ENCODE measurements at regions not wholly inside any gene's neighbourhood (a gene's known extent, or its start where the extent isn't known, plus 50 kb on each side); places are given as distances from the start of the nearest gene placed in this dataset.

DNA sequence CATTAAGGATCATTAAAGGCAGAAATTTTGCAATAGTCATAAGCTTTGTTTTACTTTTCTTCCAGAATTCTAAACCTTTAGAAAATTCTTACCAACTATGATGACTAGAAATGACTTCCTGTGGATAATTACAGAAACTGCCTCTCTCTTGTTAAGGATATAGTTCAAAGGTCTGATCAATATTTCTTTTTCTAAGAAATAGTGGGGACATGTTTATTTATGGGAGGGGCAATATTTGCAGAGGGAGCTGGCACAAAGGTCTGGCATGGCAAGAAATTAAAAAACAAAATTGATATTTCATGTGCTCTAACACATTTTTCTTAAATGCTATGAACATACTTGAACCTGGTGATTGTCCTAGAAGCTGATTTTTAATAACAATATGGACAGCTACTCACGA, 448.9 kb downstream of the KCTD8 start:
- no peak for DNase-seq

- DNase-seq: no peak
These were observed 446.2 kb downstream of the KCTD8 start for GRCh38 chr4:44002368-44002767.

DNA sequence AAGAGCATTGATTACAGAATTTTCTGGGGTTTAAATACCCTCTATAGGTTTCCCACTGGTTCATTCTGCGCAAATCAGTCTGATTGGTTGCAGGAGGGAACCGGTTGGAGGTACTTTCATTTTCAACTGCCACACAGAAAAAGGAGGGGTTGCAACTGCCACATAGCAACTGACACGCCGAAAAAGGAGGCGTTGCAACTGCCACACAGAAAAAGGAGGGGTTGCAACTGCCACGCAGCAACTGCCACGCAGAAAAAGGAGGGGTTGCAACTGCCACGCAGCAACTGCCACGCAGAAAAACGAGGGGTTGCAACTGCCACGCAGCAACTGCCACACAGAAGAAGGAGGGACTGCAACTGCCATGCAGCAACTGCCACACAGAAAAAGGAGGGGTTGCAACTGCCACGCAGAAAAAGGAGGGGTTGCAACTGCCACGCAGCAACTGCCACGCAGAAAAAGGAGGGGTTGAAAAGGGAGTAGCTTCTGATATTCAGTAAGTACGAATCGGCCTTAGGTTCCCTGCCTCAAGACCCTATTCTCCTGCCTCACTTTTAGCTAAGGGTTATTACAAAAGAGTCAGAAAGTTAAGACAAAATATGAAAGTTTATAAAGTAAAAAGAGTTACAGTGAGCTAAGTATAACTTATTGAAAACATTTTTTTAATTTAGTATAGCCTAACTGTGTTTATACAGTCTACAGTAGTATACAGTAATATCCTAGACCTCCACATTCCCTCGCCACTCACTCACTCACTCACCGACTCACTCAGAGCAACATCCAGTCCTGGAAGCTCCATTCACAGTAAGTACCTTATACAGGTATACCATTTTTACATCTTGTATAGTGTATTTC, 431.8 kb downstream of the KCTD8 start:
- DNase-seq: no peak

GRCh38 chr4:44017422-44017739, 431.2 kb downstream of the KCTD8 start:
- DNase-seq: no peak

DNA sequence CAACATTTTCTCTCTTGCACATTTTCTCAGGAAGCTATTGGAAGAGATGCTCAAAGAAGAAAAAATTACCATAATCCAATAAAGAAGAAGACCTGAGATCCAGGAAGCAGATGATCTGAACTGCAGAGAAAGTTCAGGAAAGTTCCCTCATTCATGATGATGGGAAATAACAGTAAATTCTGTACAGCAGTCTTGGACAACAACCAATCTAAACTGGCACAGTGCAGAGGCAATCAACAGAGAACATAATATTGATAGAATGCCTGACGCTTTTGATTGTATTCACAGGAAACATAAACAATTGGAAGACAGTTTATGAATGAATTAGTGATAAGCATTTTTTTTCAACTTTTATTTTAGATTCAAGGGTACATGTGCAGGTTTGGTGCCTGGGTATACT, 428.9 kb downstream of the KCTD8 start:
- no peak for DNase-seq

GRCh38 chr4:44025376-44026020, 423.1 kb downstream of the KCTD8 start:
- DNase-seq: no peak

DNA sequence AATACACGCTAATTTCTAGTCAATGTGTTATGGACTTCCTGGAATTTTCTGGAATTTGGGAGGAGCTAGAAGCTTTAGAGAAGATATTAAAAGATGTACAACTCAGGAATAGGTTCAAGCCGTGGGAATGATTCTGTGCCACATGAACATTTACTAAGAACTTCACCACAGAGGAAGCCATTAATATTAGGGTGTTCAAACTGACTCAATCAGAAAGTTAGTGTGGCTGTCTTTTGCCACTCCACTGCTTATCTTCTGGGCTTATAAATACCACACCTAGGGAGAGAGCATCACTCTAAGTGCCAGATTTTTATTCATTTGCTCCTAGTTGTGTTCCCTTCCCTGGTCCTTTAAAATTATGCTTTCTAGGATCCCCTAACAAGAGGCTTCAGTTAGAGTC, 409.8 kb downstream of the KCTD8 start:
- DNase-seq: no peak

DNA sequence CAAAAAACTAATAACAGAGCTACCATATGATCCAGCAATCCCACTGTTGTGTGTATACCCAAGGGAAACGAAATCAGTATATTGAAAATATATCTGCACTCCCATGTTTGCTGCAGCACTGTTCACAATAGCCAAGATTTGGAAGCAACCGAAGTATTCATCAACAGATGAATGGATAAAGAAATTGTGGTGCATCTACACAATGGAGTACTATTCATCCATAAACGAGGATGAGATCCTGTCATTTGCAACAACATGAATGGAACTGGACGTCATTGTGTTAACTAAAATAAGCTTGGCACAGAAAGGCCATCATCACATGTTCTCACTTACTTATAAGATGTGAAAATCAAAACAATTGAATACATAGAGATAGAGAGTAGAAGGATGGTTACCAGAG, 402.1 kb downstream of the KCTD8 start:
- no peak for DNase-seq

GRCh38 chr4:44056721-44057151, 391.9 kb downstream of the KCTD8 start:
- no peak for DNase-seq

- no peak for DNase-seq
These were observed 377.8 kb downstream of the KCTD8 start for GRCh38 chr4:44070843-44071242.

- no peak for DNase-seq
These were observed 376.4 kb downstream of the KCTD8 start for GRCh38 chr4:44071959-44072955.

- no peak for DNase-seq
These were observed 361.9 kb downstream of the KCTD8 start for GRCh38 chr4:44086753-44087152.

DNA sequence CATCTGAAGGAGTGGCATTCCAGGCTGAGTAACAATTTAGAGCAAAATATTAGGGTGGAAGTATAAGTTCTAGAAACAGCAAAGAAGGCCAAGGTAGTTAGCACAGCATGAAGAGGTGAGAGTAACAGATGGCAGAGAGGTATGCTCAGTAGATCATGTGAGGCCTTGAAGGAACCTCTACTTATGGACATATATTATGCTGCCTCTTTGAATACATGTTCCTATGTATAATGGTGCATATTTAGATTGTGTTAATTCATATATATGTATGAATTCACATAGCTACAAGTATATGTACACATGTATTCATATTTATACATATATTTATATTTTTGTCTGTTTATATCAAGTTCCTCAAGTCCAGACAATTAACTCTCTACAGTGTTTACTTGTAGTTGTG, 355.2 kb downstream of the KCTD8 start:
- no peak for DNase-seq

- no peak for DNase-seq
These were observed 349.6 kb downstream of the KCTD8 start for GRCh38 chr4:44098973-44099372.

DNA sequence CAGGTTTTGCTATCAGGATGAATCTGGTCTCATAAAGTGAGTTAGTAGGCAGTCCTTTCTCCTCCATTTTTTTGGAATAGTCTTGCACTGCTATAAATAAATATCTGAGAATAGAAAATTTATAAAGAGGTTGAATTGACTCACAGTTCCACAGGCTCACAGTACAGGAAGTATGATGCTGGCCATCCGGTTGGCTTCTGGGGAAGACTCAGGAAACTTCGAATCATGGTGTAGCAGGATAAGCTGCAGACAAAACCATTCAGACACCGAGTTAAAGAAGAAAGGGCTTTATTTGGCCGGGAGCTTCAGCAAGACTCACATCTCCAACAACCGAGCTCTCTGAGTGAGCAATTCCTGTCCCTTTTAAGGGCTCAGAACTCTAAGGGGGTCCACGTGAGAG, 348.2 kb downstream of the KCTD8 start:
- no peak for DNase-seq

DNA sequence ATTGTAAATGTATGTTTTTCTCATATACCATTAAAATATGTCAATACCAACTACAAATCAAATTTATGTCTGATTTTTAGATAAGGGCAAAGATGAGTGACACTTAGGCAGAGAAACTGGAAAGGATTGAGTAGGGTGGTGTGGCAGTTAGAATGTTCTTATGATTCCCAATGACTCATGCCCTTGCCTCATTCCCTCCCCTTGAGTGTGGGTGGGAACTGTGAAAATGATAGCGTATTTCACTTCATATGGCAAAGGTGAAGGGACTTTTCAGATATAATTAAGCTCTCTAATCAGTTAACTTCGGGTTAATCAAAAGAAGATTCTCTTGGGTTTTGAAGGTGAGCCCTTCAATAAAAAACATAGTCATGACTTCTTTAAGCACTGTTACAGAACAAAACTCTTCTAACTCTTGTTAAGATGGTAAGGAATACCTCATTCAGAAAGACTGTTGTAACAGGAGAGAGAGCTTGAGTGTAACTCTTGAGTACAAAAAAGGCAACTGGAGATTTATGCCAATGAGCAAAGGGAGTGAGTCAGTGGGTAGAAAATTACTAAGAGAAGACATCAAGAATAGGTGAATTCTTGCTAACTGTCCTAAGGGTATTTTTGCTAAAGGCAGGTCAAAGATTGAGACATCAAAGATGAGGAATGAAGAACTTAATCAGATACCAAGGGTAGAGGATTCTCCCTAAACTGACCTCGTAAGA, 329.5 kb downstream of the KCTD8 start:
- no peak for DNase-seq

GRCh38 chr4:44120646-44121045, 328.0 kb downstream of the KCTD8 start:
- DNase-seq: no peak

DNA sequence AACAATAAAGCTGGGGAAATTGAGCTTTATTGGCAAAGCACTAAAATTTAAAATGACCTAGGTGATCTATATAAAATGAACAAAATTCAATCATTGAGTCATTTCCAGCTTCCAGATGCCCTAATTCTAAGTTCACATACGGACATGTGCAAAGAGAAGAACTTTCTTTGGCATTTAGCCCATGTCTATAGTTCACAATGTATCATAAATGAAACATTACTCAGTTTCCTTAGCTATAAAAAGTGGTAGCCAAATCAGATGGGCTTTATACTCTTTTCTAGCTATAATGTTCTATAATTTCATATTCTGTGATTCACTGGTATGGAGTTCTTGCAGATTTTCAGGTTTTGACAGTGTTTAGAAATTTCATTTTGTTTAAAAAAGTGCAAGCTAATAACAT, 327.4 kb downstream of the KCTD8 start:
- no peak for DNase-seq
